HepG2 (cell line): ENCODE measurements at regions not wholly inside any gene's neighbourhood (a gene's known extent, or its start where the extent isn't known, plus 50 kb on each side); places are given as distances from the start of the nearest gene placed in this dataset.

Experiments used
- EP300 ChIP-seq, 3 experiments: sonication (generic) in 1 of 3; formaldehyde crosslinking in 1 of 3; IDR thresholded peaks; 2 replicates each; pipeline versions ENCODE4 v1.5.1 to v1.6.1; 2011 to 2020; ENCODE audit warnings: low read depth in 2 of 3, low read length in 2 of 3, borderline replicate concordance in 1 of 3, improper control_type of control experiment in 1 of 3, mild to moderate bottlenecking in 1 of 3, missing genetic modification reagents in 1 of 3, moderate library complexity in 1 of 3
- FOXJ3 ChIP-seq: sonication (generic); formaldehyde crosslinking; IDR thresholded peaks from 2 replicates; pipeline ENCODE4 v1.4.0; 2020; ENCODE audit warnings: missing genetic modification reagents, mild to moderate bottlenecking, borderline replicate concordance
- FOXP1 ChIP-seq, 2 experiments: fragments of 450-650 bp in 1 of 2; IDR thresholded peaks; 2 replicates each; pipeline ENCODE4 v1.6.1; 2017 to 2018; ENCODE audit warnings: antibody characterized with exemption in 1 of 2
- GTF2F1 ChIP-seq: fragments of 150-350 bp; IDR thresholded peaks from 2 replicates; pipeline ENCODE4 v1.6.1; 2014; ENCODE audit warnings: low read length
- HDAC6 ChIP-seq: fragments of 200-600 bp; sonication (generic); IDR thresholded peaks from 2 replicates; pipeline ENCODE4 v1.7.0; 2017; ENCODE audit warnings: mild to moderate bottlenecking, antibody characterized with exemption, low read length, low read depth
- HNRNPLL ChIP-seq: fragments of 200-400 bp; formaldehyde crosslinking; IDR thresholded peaks from 2 replicates; pipeline ENCODE4 v1.6.1; 2017; ENCODE audit warnings: mild to moderate bottlenecking, low read depth, low read length; ENCODE audit not compliant: poor library complexity, severe bottlenecking
- LCORL ChIP-seq, 2 experiments: fragments of 450-650 bp in 1 of 2; sonication (generic) in 1 of 2; formaldehyde crosslinking in 1 of 2; IDR thresholded peaks; 2 replicates each; pipeline versions ENCODE4 v1.5.0 to v1.6.1; 2017 to 2020; ENCODE audit warnings: antibody characterized with exemption in 1 of 2, missing genetic modification reagents in 1 of 2
- MEIS1 ChIP-seq: sonication (generic); formaldehyde crosslinking; IDR thresholded peaks from 2 replicates; pipeline ENCODE4 v1.9.0; 2021; ENCODE audit warnings: mild to moderate bottlenecking, missing genetic modification reagents, moderate library complexity, borderline replicate concordance
- MIER3 ChIP-seq: IDR thresholded peaks from 2 replicates; pipeline ENCODE4 v1.6.1; 2016; ENCODE audit warnings: missing compliant biosample characterization, borderline replicate concordance
- MTA1 ChIP-seq: sonication (generic); formaldehyde crosslinking; IDR thresholded peaks from 2 replicates; pipeline ENCODE4 v1.4.0; 2020; ENCODE audit warnings: missing genetic modification reagents, mild to moderate bottlenecking, borderline replicate concordance
- NBN ChIP-seq: fragments of 450-650 bp; conservative IDR thresholded peaks from 2 replicates; pipeline ENCODE4 v1.6.1; 2017
- NFKB2 ChIP-seq: sonication (generic); formaldehyde crosslinking; IDR thresholded peaks from 2 replicates; pipeline ENCODE4 v1.4.0; 2020; ENCODE audit warnings: missing genetic modification reagents, borderline replicate concordance
- PITX1 ChIP-seq: sonication (generic); formaldehyde crosslinking; IDR thresholded peaks from 2 replicates; pipeline ENCODE4 v1.5.1; 2020; ENCODE audit warnings: mild to moderate bottlenecking, missing genetic modification reagents
- PTBP1 ChIP-seq: fragments of 200-400 bp; formaldehyde crosslinking; IDR thresholded peaks from 2 replicates; pipeline ENCODE4 v1.6.1; 2018; ENCODE audit warnings: low read length, low read depth; ENCODE audit not compliant: poor library complexity, severe bottlenecking
- RBAK ChIP-seq: sonication (generic); formaldehyde crosslinking; IDR thresholded peaks from 2 replicates; pipeline ENCODE4 v1.5.1; 2020; ENCODE audit warnings: mild to moderate bottlenecking, missing genetic modification reagents
- REPIN1 ChIP-seq: sonication (generic); formaldehyde crosslinking; IDR thresholded peaks from 2 replicates; pipeline ENCODE4 v1.8.0; 2022; ENCODE audit warnings: missing genetic modification reagents, low read depth, mild to moderate bottlenecking, borderline replicate concordance
- SRSF4 ChIP-seq: fragments of 200-400 bp; formaldehyde crosslinking; IDR thresholded peaks from one replicate; pipeline ENCODE4 v1.6.1; 2018; ENCODE audit warnings: mild to moderate bottlenecking, low read depth, low read length, moderate library complexity; ENCODE audit not compliant: poor library complexity, severe bottlenecking
- TBX3 ChIP-seq: fragments of 450-650 bp; IDR thresholded peaks from 2 replicates; pipeline ENCODE4 v1.6.1; 2017; ENCODE audit warnings: antibody characterized with exemption, mild to moderate bottlenecking, inconsistent platforms, borderline replicate concordance
- TEAD3 ChIP-seq: optimal IDR thresholded peaks from 2 replicates; pipeline ENCODE3; 2016; ENCODE audit warnings: borderline replicate concordance
- U2AF2 ChIP-seq: fragments of 200-400 bp; formaldehyde crosslinking; IDR thresholded peaks from 2 replicates; pipeline ENCODE4 v1.6.1; 2017; ENCODE audit warnings: low read depth, mild to moderate bottlenecking, low read length
- ZBTB42 ChIP-seq: sonication (generic); formaldehyde crosslinking; IDR thresholded peaks from 2 replicates; pipeline ENCODE4 v1.5.0; 2020; ENCODE audit warnings: mild to moderate bottlenecking, missing genetic modification reagents
- ZHX1 ChIP-seq: sonication (generic); formaldehyde crosslinking; IDR thresholded peaks from 2 replicates; pipeline ENCODE4 v1.8.1; 2022; ENCODE audit warnings: low read depth, mild to moderate bottlenecking, missing genetic modification reagents
- ZKSCAN5 ChIP-seq: sonication (generic); formaldehyde crosslinking; IDR thresholded peaks from 2 replicates; pipeline ENCODE4 v1.5.1; 2020; ENCODE audit warnings: mild to moderate bottlenecking, missing genetic modification reagents
- ZNF331 ChIP-seq: sonication (generic); formaldehyde crosslinking; IDR thresholded peaks from 2 replicates; pipeline ENCODE4 v1.4.0; 2020; ENCODE audit warnings: missing genetic modification reagents
- ZNF335 ChIP-seq: sonication (generic); formaldehyde crosslinking; IDR thresholded peaks from 2 replicates; pipeline ENCODE4 v1.4.0; 2020; ENCODE audit warnings: missing genetic modification reagents
- ZNF564 ChIP-seq: sonication (generic); formaldehyde crosslinking; IDR thresholded peaks from 2 replicates; pipeline ENCODE4 v1.8.1; 2023; ENCODE audit warnings: mild to moderate bottlenecking, missing genetic modification reagents
- ZNF570 ChIP-seq: sonication (generic); formaldehyde crosslinking; IDR thresholded peaks from 2 replicates; pipeline ENCODE4 v1.4.0; 2020; ENCODE audit warnings: mild to moderate bottlenecking, missing genetic modification reagents, borderline replicate concordance
- ZNF644 ChIP-seq: IDR thresholded peaks from 2 replicates; pipeline ENCODE4 v1.6.1; 2016; ENCODE audit warnings: low read depth
- ZNF713 ChIP-seq: sonication (generic); formaldehyde crosslinking; IDR thresholded peaks from 2 replicates; pipeline ENCODE4 v1.4.0; 2020; ENCODE audit warnings: mild to moderate bottlenecking, missing genetic modification reagents
- ZNF720 ChIP-seq: sonication (generic); formaldehyde crosslinking; IDR thresholded peaks from 2 replicates; pipeline ENCODE4 v1.4.0; 2020; ENCODE audit warnings: missing genetic modification reagents

- TF ChIP-seq EP300 (IDR thresholded peaks at IDR 0.05; ENCODE audit: low read depth in 2 of 2, low read length in 2 of 2) (peak in 1 of 2 experiments; percentile 63; a peak in 2 of 4 replicates), EP300 (CRISPR knock-in tag; IDR thresholded peaks at IDR 0.05; ENCODE audit: borderline replicate concordance) (no peak), TBX3 (peak; percentile 20; the same call in 1 of the 2 replicates), MIER3 (CRISPR knock-in tag) (no peak), PTBP1 (no peak), LCORL (IDR thresholded peaks at IDR 0.05) (no peak), LCORL (CRISPR knock-in tag; IDR thresholded peaks at IDR 0.05) (peak; percentile 65; the same call in 1 of the 2 replicates), ZNF331 (CRISPR knock-in tag) (no peak), RBAK (CRISPR knock-in tag) (no peak), ZKSCAN5 (CRISPR knock-in tag) (no peak), ZBTB42 (CRISPR knock-in tag) (no peak), ZNF713 (CRISPR knock-in tag) (no peak), NFKB2 (CRISPR knock-in tag) (no peak), ZHX1 (CRISPR knock-in tag) (no peak), SRSF4 (no peak), ZNF570 (no peak), GTF2F1 (no peak), NBN (no peak), TEAD3 (CRISPR knock-in tag) (peak; percentile 67), HDAC6 (no peak), MTA1 (no peak), ZNF564 (CRISPR knock-in tag) (0 out of 2 replicates have a peak, but pooled peaks have one; percentile 20), REPIN1 (CRISPR knock-in tag) (0 out of 2 replicates have a peak, but pooled peaks have one; percentile 36), ZNF335 (CRISPR knock-in tag) (no peak), FOXP1 (IDR thresholded peaks at IDR 0.05) (no peak), FOXP1 (CRISPR knock-in tag; IDR thresholded peaks at IDR 0.05) (no peak), U2AF2 (no peak), PITX1 (CRISPR knock-in tag) (peak; percentile 51; the same call in 1 of the 2 replicates), FOXJ3 (CRISPR knock-in tag) (0 out of 2 replicates have a peak, but pooled peaks have one; percentile 46), MEIS1 (no peak), ZNF644 (CRISPR knock-in tag) (peak; percentile 65; the same call in 1 of the 2 replicates), ZNF720 (no peak), HNRNPLL (no peak)
These were observed 53.2 kb downstream of the ADRA2C start (continued) for GRCh38 chr4:3819210-3819919.
